ENCODE measurements at regions not wholly inside any gene's neighbourhood (a gene's known extent, or its start where the extent isn't known, plus 50 kb on each side); places are given as distances from the start of the nearest gene placed in this dataset.
A peak's percentile ranks its signal among the peaks of the same experiment; 100 is the strongest.

DNA sequence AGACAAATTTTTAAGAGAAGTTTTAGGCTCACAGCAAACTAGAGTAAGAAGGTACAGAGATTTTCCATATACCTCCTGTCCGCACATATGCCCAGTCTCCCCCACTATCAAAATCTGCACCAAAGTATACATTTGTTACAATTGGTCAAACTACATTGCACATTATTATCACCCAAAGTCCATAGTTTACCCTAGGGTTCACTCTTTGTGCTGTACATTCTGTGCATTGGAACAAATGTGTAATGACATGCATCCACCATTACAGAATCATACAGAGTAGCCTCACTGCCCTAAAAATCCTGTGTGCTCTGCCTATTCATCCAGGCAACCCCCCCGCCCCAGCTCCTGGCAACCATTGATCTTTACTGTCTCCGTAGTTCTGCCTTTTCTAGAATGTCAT, 61.7 kb upstream of the SPRED2 start:
- no peak for DNase-seq
- Histone ChIP-seq H3K27ac (no peak overlapping the region), H3K27me3 (replicated peaks) (no peaks in the 10 kb centered on the region), H3K36me3 (replicated peaks) (no peaks in the 10 kb centered on the region), H3K4me3 (ENCODE audit: low read depth, low read length) (no peak overlapping the region)
- TF ChIP-seq CTCF (IDR thresholded peaks at IDR 0.05; ENCODE audit: low read depth, low read length, missing control alignments), result no peak
- in situ Hi-C loops (cut with HindIII; ENCODE audit: low pct_ligation_motif_present, low sequenced_read_pairs), result no loop called here

GRCh38 chr2:65491381-65491905, 59.0 kb upstream of the SPRED2 start:
- in situ Hi-C loops (cut with HindIII; ENCODE audit: low pct_ligation_motif_present, low sequenced_read_pairs), result no loop called here
- peak; percentile 46 for DNase-seq
- Histone ChIP-seq H3K27ac (no peak overlapping the region), H3K4me3 (ENCODE audit: low read depth, low read length) (no peak overlapping the region), H3K36me3 (replicated peaks) (no peaks in the 10 kb centered on the region), H3K27me3 (replicated peaks) (no peaks in the 10 kb centered on the region)
- no peak for TF ChIP-seq CTCF (IDR thresholded peaks at IDR 0.05; ENCODE audit: low read depth, low read length, missing control alignments)

DNA sequence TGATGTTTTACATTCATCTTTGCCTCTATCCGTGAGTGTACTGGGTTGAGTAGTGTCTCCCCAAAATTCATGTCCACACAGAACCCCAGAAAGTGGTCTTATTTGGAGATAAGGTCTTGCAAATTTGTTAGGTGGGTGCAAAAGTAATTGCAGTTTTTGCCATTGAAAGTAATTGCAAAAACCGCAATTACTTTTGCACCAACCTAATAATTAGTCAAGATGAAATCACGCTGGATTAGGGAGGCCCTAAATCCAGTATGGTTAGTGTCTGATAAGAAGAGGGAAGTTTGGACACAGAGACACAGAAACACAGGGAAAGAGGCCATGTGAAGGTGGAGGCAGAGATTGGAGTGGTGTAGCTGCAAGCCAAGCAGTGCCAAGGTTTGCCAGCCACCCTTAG, 57.8 kb upstream of the SPRED2 start:
- in situ Hi-C loops (cut with HindIII; ENCODE audit: low pct_ligation_motif_present, low sequenced_read_pairs), result no loop called here
- DNase-seq, result no peak
- TF ChIP-seq CTCF (IDR thresholded peaks at IDR 0.05; ENCODE audit: low read depth, low read length, missing control alignments), result no peak
- H3K4me3 ChIP-seq (ENCODE audit: low read depth, low read length), result no peak overlapping the region
- H3K36me3 ChIP-seq (replicated peaks), result no peaks in the 10 kb centered on the region
- H3K27ac ChIP-seq, result no peak overlapping the region
- no peaks in the 10 kb centered on the region for H3K27me3 ChIP-seq (replicated peaks)

- no peak for TF ChIP-seq CTCF (IDR thresholded peaks at IDR 0.05; ENCODE audit: low read depth, low read length, missing control alignments)
- in situ Hi-C loops (cut with HindIII; ENCODE audit: low pct_ligation_motif_present, low sequenced_read_pairs), result no loop called here
These were observed 56.9 kb upstream of the SPRED2 start for GRCh38 chr2:65489269-65489668.

GRCh38 chr2:65488527-65488926, 56.1 kb upstream of the SPRED2 start:
- in situ Hi-C loops (cut with HindIII; ENCODE audit: low pct_ligation_motif_present, low sequenced_read_pairs), result no loop called here
- TF ChIP-seq CTCF (IDR thresholded peaks at IDR 0.05; ENCODE audit: low read depth, low read length, missing control alignments), result no peak
- no peak overlapping the region for H3K27ac ChIP-seq

More at GRCh38 chr2:65489269-65489668, 56.9 kb upstream of the SPRED2 start:
- no peaks in the 10 kb centered on the region for H3K27me3 ChIP-seq (replicated peaks)
- DNase-seq, result no peak
- H3K36me3 ChIP-seq (replicated peaks), result no peaks in the 10 kb centered on the region
- H3K27ac ChIP-seq, result no peak overlapping the region
- H3K4me3 ChIP-seq (ENCODE audit: low read depth, low read length), result no peak overlapping the region

DNA sequence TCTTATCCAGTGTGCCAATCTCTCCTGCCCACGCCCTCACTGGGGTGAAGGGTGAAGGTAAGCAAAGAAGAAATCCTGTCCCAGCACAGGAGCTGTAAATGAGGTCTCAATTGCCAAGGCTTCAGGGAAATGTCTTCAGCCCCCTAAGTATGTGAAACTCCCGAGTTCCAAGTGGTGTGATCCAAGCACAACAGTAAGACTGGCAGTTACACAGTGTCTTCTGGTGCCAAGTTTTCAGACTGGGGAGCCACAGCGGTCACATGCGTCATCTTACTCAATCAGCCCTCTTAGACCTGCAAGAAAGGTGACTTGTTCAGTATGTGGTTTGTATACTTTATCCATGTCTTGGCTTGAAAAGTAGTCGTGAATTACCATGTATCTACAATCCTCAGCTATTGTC, 55.0 kb upstream of the SPRED2 start:
- TF ChIP-seq CTCF (IDR thresholded peaks at IDR 0.05; ENCODE audit: low read depth, low read length, missing control alignments), result no peak
- no peak overlapping the region for H3K4me3 ChIP-seq (ENCODE audit: low read depth, low read length)
- in situ Hi-C loops (cut with HindIII; ENCODE audit: low pct_ligation_motif_present, low sequenced_read_pairs), result no loop called here
- no peaks in the 10 kb centered on the region for H3K27me3 ChIP-seq (replicated peaks)
- no peaks in the 10 kb centered on the region for H3K36me3 ChIP-seq (replicated peaks)
- no peak for DNase-seq
- H3K27ac ChIP-seq, result no peak overlapping the region

More at GRCh38 chr2:65488527-65488926, 56.1 kb upstream of the SPRED2 start:
- no peak for DNase-seq
- no peaks in the 10 kb centered on the region for H3K36me3 ChIP-seq (replicated peaks)
- H3K4me3 ChIP-seq (ENCODE audit: low read depth, low read length), result no peak overlapping the region
- no peaks in the 10 kb centered on the region for H3K27me3 ChIP-seq (replicated peaks)
